ENCODE measurements at regions not wholly inside any gene's neighbourhood (a gene's known extent, or its start where the extent isn't known, plus 50 kb on each side); places are given as distances from the start of the nearest gene placed in this dataset.

- intact Hi-C loops (cut with DNase I): no loop called here
- TF ChIP-seq POLR2AphosphoS5 (IDR thresholded peaks at IDR 0.05; ENCODE audit: insufficient read depth in 1 of 2, low read depth in 1 of 2) (no peak), CTCF (IDR thresholded peaks at IDR 0.05) (no peak), POLR2A (IDR thresholded peaks at IDR 0.05) (no peak)
- Histone ChIP-seq H3K27ac (no peak overlapping the region), H3K27me3 (no peaks in the 10 kb centered on the region), H3K9me3 (no peaks in the 10 kb centered on the region), H3K4me1 (no peaks in the 10 kb centered on the region), H3K4me3 (no peak overlapping the region), H3K36me3 (no peaks in the 10 kb centered on the region)
- DNase-seq (ENCODE audit: extremely low spot score in 2 of 2): no peak
Measured at GRCh38 chr3:193928354-193929209, 207.4 kb upstream of the HES1 start.

- Histone ChIP-seq H3K4me3 (no peak overlapping the region), H3K27ac (no peak overlapping the region), H3K9me3 (no peaks in the 10 kb centered on the region), H3K27me3 (no peaks in the 10 kb centered on the region), H3K36me3 (no peaks in the 10 kb centered on the region), H3K4me1 (no peaks in the 10 kb centered on the region)
- intact Hi-C loops (cut with DNase I): no loop called here
- DNase-seq (ENCODE audit: extremely low spot score in 2 of 2): no peak
- TF ChIP-seq POLR2A (IDR thresholded peaks at IDR 0.05) (no peak), POLR2AphosphoS5 (IDR thresholded peaks at IDR 0.05; ENCODE audit: insufficient read depth in 1 of 2, low read depth in 1 of 2) (no peak), CTCF (IDR thresholded peaks at IDR 0.05) (no peak)
Measured at GRCh38 chr3:193929373-193929772, 206.6 kb upstream of the HES1 start.

- DNase-seq (ENCODE audit: extremely low spot score in 2 of 2): no peak
- no peaks in the 10 kb centered on the region for H3K36me3 ChIP-seq
- H3K4me1 ChIP-seq: no peaks in the 10 kb centered on the region
- no peaks in the 10 kb centered on the region for H3K27me3 ChIP-seq
- no peak overlapping the region for H3K27ac ChIP-seq
- intact Hi-C loops (cut with DNase I): no loop called here
- H3K4me3 ChIP-seq: no peak overlapping the region
- H3K9me3 ChIP-seq: no peaks in the 10 kb centered on the region
- TF ChIP-seq CTCF (IDR thresholded peaks at IDR 0.05) (no peak), POLR2AphosphoS5 (IDR thresholded peaks at IDR 0.05; ENCODE audit: insufficient read depth in 1 of 2, low read depth in 1 of 2) (no peak), POLR2A (IDR thresholded peaks at IDR 0.05) (no peak)
Measured at GRCh38 chr3:193929921-193930646, 205.9 kb upstream of the HES1 start.

GRCh38 chr3:193932136-193932535, 203.8 kb upstream of the HES1 start:
- DNase-seq (ENCODE audit: extremely low spot score in 2 of 2): no peak
- Histone ChIP-seq H3K4me1 (no peaks in the 10 kb centered on the region), H3K9me3 (no peaks in the 10 kb centered on the region), H3K27me3 (no peaks in the 10 kb centered on the region), H3K4me3 (no peak overlapping the region), H3K27ac (no peak overlapping the region), H3K36me3 (no peaks in the 10 kb centered on the region)
- intact Hi-C loops (cut with DNase I): no loop called here
- no peak for TF ChIP-seq CTCF (IDR thresholded peaks at IDR 0.05)
- no peak for TF ChIP-seq POLR2A (IDR thresholded peaks at IDR 0.05)
- TF ChIP-seq POLR2AphosphoS5 (IDR thresholded peaks at IDR 0.05; ENCODE audit: insufficient read depth in 1 of 2, low read depth in 1 of 2): no peak

- H3K27ac ChIP-seq: no peak overlapping the region
- H3K27me3 ChIP-seq: no peaks in the 10 kb centered on the region
- no peak for TF ChIP-seq POLR2AphosphoS5 (IDR thresholded peaks at IDR 0.05; ENCODE audit: insufficient read depth in 1 of 2, low read depth in 1 of 2)
- no peak for TF ChIP-seq POLR2A (IDR thresholded peaks at IDR 0.05)
- TF ChIP-seq CTCF (IDR thresholded peaks at IDR 0.05): no peak
- no peak for DNase-seq (ENCODE audit: extremely low spot score in 2 of 2)
- H3K4me3 ChIP-seq: no peak overlapping the region
- no peaks in the 10 kb centered on the region for H3K4me1 ChIP-seq
- intact Hi-C loops (cut with DNase I): no loop called here
- H3K36me3 ChIP-seq: no peaks in the 10 kb centered on the region
- no peaks in the 10 kb centered on the region for H3K9me3 ChIP-seq
Measured at GRCh38 chr3:193932576-193932975, 203.4 kb upstream of the HES1 start.
